Caco-2 (cell line): ENCODE measurements at regions not wholly inside any gene's neighbourhood (a gene's known extent, or its start where the extent isn't known, plus 50 kb on each side); places are given as distances from the start of the nearest gene placed in this dataset.

Source experiments
- BruUV-seq: library from RNA; stranded (reverse); fragments of 400-500 nt; replicated peaks from 2 replicates; lab custom pipeline; 2021; lab: Mats Ljungman, UMichigan
- CTCF ChIA-PET: fragments of 300-600 bp; sonication (Branson Sonifier 250); formaldehyde crosslinking; loops from one replicate; lab custom pipeline; 2022; ENCODE audit warnings: antibody characterized with exemption; lab: Charles Lee
- POLR2A ChIA-PET: fragments of 300-600 bp; sonication (Branson Sonifier 250); formaldehyde crosslinking; loops from one replicate; lab custom pipeline; 2022; ENCODE audit warnings: antibody characterized with exemption; lab: Charles Lee
- DNase-seq, 2 experiments: peaks; one replicate each; pipeline versions ENCODE4 v3.0.0 to v3.0.0-alpha.2; 2020 to 2022
- H3K27me3 ChIP-seq: replicated peaks from 2 replicates; pipeline ENCODE4 v1.6.0; 2011; ENCODE audit warnings: low read length; ENCODE audit not compliant: control insufficient read depth, insufficient read depth
- H3K36me3 ChIP-seq: 2 replicates; pipeline ENCODE4 v1.5.1; 2011; ENCODE audit warnings: low read length; ENCODE audit not compliant: control insufficient read depth, insufficient read depth
- H3K4me1 ChIP-seq: fragments of 250-450 bp; sonication (Bioruptor Pico); 2 replicates; pipeline ENCODE4 v1.5.1; 2020; ENCODE audit warnings: mild to moderate bottlenecking
- H3K4me3 ChIP-seq: 2 replicates; pipeline ENCODE4 v1.5.1; 2011; ENCODE audit warnings: low read depth, mild to moderate bottlenecking, control low read depth, low read length
- H3K9me3 ChIP-seq: fragments of 250-450 bp; sonication (Bioruptor Pico); 2 replicates; pipeline ENCODE4 v1.5.1; 2020; ENCODE audit warnings: mild to moderate bottlenecking, moderate library complexity
- H3K27ac Mint-ChIP-seq: one replicate; pipeline ENCODE4 v1.8.0; 2022; ENCODE audit warnings: mixed read lengths; ENCODE audit not compliant: unreplicated experiment
- H3K27me3 Mint-ChIP-seq: one replicate; pipeline ENCODE4 v1.8.0; 2022; ENCODE audit warnings: mixed read lengths; ENCODE audit not compliant: insufficient read depth, unreplicated experiment
- H3K36me3 Mint-ChIP-seq: one replicate; pipeline ENCODE4 v1.8.0; 2022; ENCODE audit warnings: mild to moderate bottlenecking, mixed read lengths; ENCODE audit not compliant: insufficient read depth, unreplicated experiment
- H3K4me1 Mint-ChIP-seq: one replicate; pipeline ENCODE4 v1.8.0; 2022; ENCODE audit warnings: low read depth, mixed read lengths; ENCODE audit not compliant: unreplicated experiment
- H3K4me3 Mint-ChIP-seq: one replicate; pipeline ENCODE4 v1.8.0; 2022; ENCODE audit warnings: mild to moderate bottlenecking, moderate library complexity, mixed read lengths; ENCODE audit not compliant: unreplicated experiment
- H3K9me3 Mint-ChIP-seq: one replicate; pipeline ENCODE4 v1.8.0; 2022; ENCODE audit warnings: mixed read lengths; ENCODE audit not compliant: unreplicated experiment
- CTCF ChIP-seq, 2 experiments: fragments of 200-600 bp in 1 of 2; IDR thresholded peaks; 1 replicate in 1 of 2; 2 replicates in 1 of 2; pipeline versions ENCODE4 v1.5.1 to v1.8.0; 2011 to 2022; ENCODE audit warnings: antibody characterized with exemption in 1 of 2, control low read depth in 1 of 2, inconsistent platforms in 1 of 2, low read depth in 1 of 2, low read length in 1 of 2, mild to moderate bottlenecking in 1 of 2, moderate library complexity in 1 of 2; ENCODE audit not compliant: insufficient read depth in 1 of 2, severe bottlenecking in 1 of 2, unreplicated experiment in 1 of 2
- intact Hi-C: fragments of 100-400 bp; cut with micrococcal nuclease; formaldehyde crosslinking; loops from one replicate; pipeline ENCODE4 v1.10.0; 2022; ENCODE audit not compliant: unreplicated experiment

GRCh38 chr5:164373876-164374275 lies 868.5 kb downstream of the MAT2B start:
- no peaks in the 10 kb centered on the region for H3K36me3 Mint-ChIP-seq
- H3K27me3 ChIP-seq, result no peaks in the 10 kb centered on the region
- no peaks in the 10 kb centered on the region for H3K4me1 Mint-ChIP-seq
- intact Hi-C loops, result no loop called here
- DNase-seq, result no peak
- H3K9me3 Mint-ChIP-seq, result no peaks in the 10 kb centered on the region
- CTCF ChIA-PET, result no interaction called here
- TF ChIP-seq CTCF (IDR thresholded peaks at IDR 0.05; ENCODE audit: insufficient read depth in 1 of 2, low read depth in 1 of 2, low read length in 1 of 2, severe bottlenecking in 1 of 2, unreplicated experiment in 1 of 2), result no peak
- POLR2A ChIA-PET, result no interaction called here
- no peaks in the 10 kb centered on the region for H3K9me3 ChIP-seq
- H3K4me3 ChIP-seq, result no peak overlapping the region
- no peak overlapping the region for H3K4me3 Mint-ChIP-seq
- BruUV-seq, result no TSS peak
- no peaks in the 10 kb centered on the region for H3K4me1 ChIP-seq
- H3K27me3 Mint-ChIP-seq, result no peaks in the 10 kb centered on the region
- no peak overlapping the region for H3K27ac Mint-ChIP-seq
- no peaks in the 10 kb centered on the region for H3K36me3 ChIP-seq

GRCh38 chr5:164375051-164375450 lies 869.6 kb downstream of the MAT2B start:
- no peaks in the 10 kb centered on the region for H3K9me3 Mint-ChIP-seq
- TF ChIP-seq CTCF (IDR thresholded peaks at IDR 0.05; ENCODE audit: insufficient read depth in 1 of 2, low read depth in 1 of 2, low read length in 1 of 2, severe bottlenecking in 1 of 2, unreplicated experiment in 1 of 2), result no peak
- CTCF ChIA-PET, result no interaction called here
- Histone ChIP-seq H3K9me3 (no peaks in the 10 kb centered on the region), H3K4me3 (no peak overlapping the region), H3K4me1 (no peaks in the 10 kb centered on the region), H3K27me3 (no peaks in the 10 kb centered on the region), H3K36me3 (no peaks in the 10 kb centered on the region; the same call in 1 of the 2 replicates)
- no TSS peak for BruUV-seq
- no peak overlapping the region for H3K27ac Mint-ChIP-seq
- POLR2A ChIA-PET, result no interaction called here
- H3K4me1 Mint-ChIP-seq, result no peaks in the 10 kb centered on the region
- no peak overlapping the region for H3K4me3 Mint-ChIP-seq
- intact Hi-C loops, result no loop called here
- H3K27me3 Mint-ChIP-seq, result no peaks in the 10 kb centered on the region
- no peaks in the 10 kb centered on the region for H3K36me3 Mint-ChIP-seq
- no peak for DNase-seq

- no peaks in the 10 kb centered on the region for H3K9me3 Mint-ChIP-seq
- no peaks in the 10 kb centered on the region for H3K36me3 Mint-ChIP-seq
- no TSS peak for BruUV-seq
- DNase-seq, result no peak
- no peaks in the 10 kb centered on the region for H3K27me3 Mint-ChIP-seq
- POLR2A ChIA-PET, result no interaction called here
- Histone ChIP-seq H3K4me1 (no peaks in the 10 kb centered on the region), H3K36me3 (no peaks in the 10 kb centered on the region; the same call in 1 of the 2 replicates), H3K4me3 (no peak overlapping the region), H3K9me3 (no peaks in the 10 kb centered on the region), H3K27me3 (no peaks in the 10 kb centered on the region)
- no peak overlapping the region for H3K4me3 Mint-ChIP-seq
- no peaks in the 10 kb centered on the region for H3K4me1 Mint-ChIP-seq
- no peak overlapping the region for H3K27ac Mint-ChIP-seq
- intact Hi-C loops, result no loop called here
- CTCF ChIA-PET, result no interaction called here
- no peak for TF ChIP-seq CTCF (IDR thresholded peaks at IDR 0.05; ENCODE audit: insufficient read depth in 1 of 2, low read depth in 1 of 2, low read length in 1 of 2, severe bottlenecking in 1 of 2, unreplicated experiment in 1 of 2)
These were observed 871.4 kb downstream of the MAT2B start for GRCh38 chr5:164376843-164377242.
